Aorta (tissue), 5 donors: ENCODE measurements at regions not wholly inside any gene's neighbourhood (a gene's known extent, or its start where the extent isn't known, plus 50 kb on each side); places are given as distances from the start of the nearest gene placed in this dataset.

Source experiments
- ATAC-seq: fragments of 200-7000 bp; cut with Tn5 transposase; one replicate; pipeline ENCODE4 v1.9.1; 2022; ENCODE audit warnings: moderate library complexity; ENCODE audit not compliant: low FRiP score
- DNase-seq, 2 donors: peaks; one replicate each; pipeline ENCODE4 v3.0.0-alpha.2; 2020
- H3K27ac ChIP-seq, 2 donors: one replicate each; pipeline ENCODE4 v1.5.1; 2013; ENCODE audit warnings: low read length in 2 of 2, mild to moderate bottlenecking in 2 of 2, moderate library complexity in 2 of 2, control low read depth in 1 of 2, inconsistent platforms in 1 of 2, low read depth in 1 of 2
- H3K27me3 ChIP-seq, 2 donors: one replicate each; pipeline ENCODE4 v1.6.1; 2013; ENCODE audit warnings: control low read depth in 1 of 2, low read length in 1 of 2, mild to moderate bottlenecking in 1 of 2, moderate library complexity in 1 of 2; ENCODE audit not compliant: insufficient read depth in 2 of 2, control insufficient read depth in 1 of 2
- H3K36me3 ChIP-seq, 2 donors: one replicate each; pipeline ENCODE4 v1.6.1; 2013; ENCODE audit warnings: control low read depth in 1 of 2, low read length in 1 of 2, mild to moderate bottlenecking in 1 of 2; ENCODE audit not compliant: insufficient read depth in 2 of 2, control insufficient read depth in 1 of 2
- H3K4me1 ChIP-seq, 2 donors: one replicate each; pipeline ENCODE4 v1.6.1; 2013; ENCODE audit warnings: low read length in 2 of 2, control low read depth in 1 of 2, mild to moderate bottlenecking in 1 of 2, moderate library complexity in 1 of 2; ENCODE audit not compliant: insufficient read depth in 2 of 2, control insufficient read depth in 1 of 2
- H3K4me3 ChIP-seq, 2 donors: one replicate each; pipeline ENCODE4 v1.5.1; 2013; ENCODE audit warnings: low read length in 2 of 2, control low read depth in 1 of 2, mild to moderate bottlenecking in 1 of 2
- H3K9me3 ChIP-seq: one replicate; pipeline ENCODE4 v1.6.1; 2013; ENCODE audit warnings: mild to moderate bottlenecking, low read length; ENCODE audit not compliant: control insufficient read depth
- WGBS, 2 donors: extraction: QIAGEN DNeasy Blood & Tissue Kit; methylation state at CpG; one replicate each; pipeline ENCODE4 v1.1.7; 2013; 5-methylcytosine and 5-hydroxymethylcytosine counted together
- intact Hi-C, 2 donors: fragments of 100-400 bp; cut with DNase I; formaldehyde crosslinking; loops; one replicate each; pipeline versions ENCODE4 v1.14.2 to v1.15.0; 2022
- donor health status: healthy with polysubstance abuse.
- donor health status: Bipolar disorder and iron deficiency.
- donor health status: DM: no; HTN: no; CAD: no.
- donor health status: DM: no; HTN: no; CAD: no.
- donor health status: DM: yes; HTN: yes; CAD: no.

DNA sequence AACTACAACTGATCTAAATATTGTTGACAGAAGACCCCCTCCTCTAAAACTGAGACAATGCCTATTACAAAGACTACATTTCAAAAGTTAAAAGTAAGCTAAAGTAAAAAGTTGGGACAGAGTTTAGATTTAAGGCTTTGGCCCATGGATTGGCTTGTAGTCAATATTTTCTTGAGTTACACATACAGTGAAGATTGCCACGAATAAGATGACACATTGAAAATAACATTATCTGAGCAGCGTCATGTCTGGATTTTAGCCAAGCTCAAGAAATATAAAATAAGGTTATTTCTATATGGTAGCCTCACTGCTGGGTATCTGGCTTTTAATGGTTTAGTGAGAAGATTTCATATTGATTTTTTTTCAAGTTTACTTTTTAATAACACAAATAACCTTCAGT lies 266.2 kb upstream of the LDB2 start:
- no peaks in the 10 kb centered on the region for H3K27me3 ChIP-seq
- ATAC-seq (no peak), DNase-seq (no peak)
- H3K9me3 ChIP-seq, result no peaks in the 10 kb centered on the region
- intact Hi-C loops, result loop anchor here in 1 of 2 donors (5.0 to 10.0 kb wide), 2 partner anchors 100 to 137 kb away; no protein-coding TSS in a partner anchor
- peaks cover 6 to 14% of the 10 kb centered on the region in 2 donors for H3K4me1 ChIP-seq
- H3K27ac ChIP-seq, result no peak overlapping the region
- H3K36me3 ChIP-seq, result no peaks in the 10 kb centered on the region
- H3K4me3 ChIP-seq, result no peak overlapping the region
- WGBS, 2 donors, result 17 to 22% methylated on average over 2 of the region's 2 CpGs

GRCh38 chr4:17163156-17163771 lies 264.8 kb upstream of the LDB2 start:
- ATAC-seq (no peak), DNase-seq (no peak)
- no peaks in the 10 kb centered on the region for H3K9me3 ChIP-seq
- H3K36me3 ChIP-seq, result no peaks in the 10 kb centered on the region
- no peaks in the 10 kb centered on the region for H3K27me3 ChIP-seq
- no peak overlapping the region for H3K4me3 ChIP-seq
- H3K4me1 ChIP-seq, result peaks cover 3 to 14% of the 10 kb centered on the region in 2 donors
- H3K27ac ChIP-seq, result no peak overlapping the region
- WGBS, 2 donors, result 93% methylated on average over 3 of the region's 3 CpGs
- intact Hi-C loops, result loop anchor here in 1 of 2 donors (10.0 kb wide), 1 partner anchor 98 kb away; no protein-coding TSS in a partner anchor

GRCh38 chr4:17157304-17157703 lies 258.9 kb upstream of the LDB2 start:
- 78 to 81% methylated on average over 4 of the region's 4 CpGs for WGBS, 2 donors
- no peak for DNase-seq

DNA sequence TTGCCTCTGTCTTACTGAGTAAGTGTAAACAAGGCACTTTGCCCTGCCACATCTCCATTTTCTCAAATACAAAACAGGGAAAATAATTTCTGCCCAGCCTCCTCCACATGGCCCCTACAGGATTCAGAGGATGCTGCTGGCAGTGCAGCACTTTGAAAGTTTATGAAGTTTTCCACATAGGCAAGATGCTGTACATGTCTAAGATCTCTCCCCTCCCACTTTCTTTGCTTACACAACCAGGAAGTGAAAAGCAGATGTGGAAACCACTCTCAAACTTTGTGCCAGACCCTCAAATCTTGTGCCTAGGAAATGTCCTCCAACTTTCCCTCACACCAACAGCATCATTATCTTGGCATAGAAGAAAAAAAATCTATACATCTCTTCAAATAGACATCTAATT lies 257.0 kb upstream of the LDB2 start:
- no peak for ATAC-seq
- Histone ChIP-seq H3K36me3 (no peaks in the 10 kb centered on the region), H3K27ac (no peak overlapping the region), H3K27me3 (no peaks in the 10 kb centered on the region), H3K4me3 (no peak overlapping the region), H3K4me1 (no peaks in the 10 kb centered on the region), H3K9me3 (no peaks in the 10 kb centered on the region)
- DNase-seq, result no peak
- intact Hi-C loops, result no loop called here

More at GRCh38 chr4:17157304-17157703, 258.9 kb upstream of the LDB2 start:
- Histone ChIP-seq H3K4me1 (no peaks in the 10 kb centered on the region), H3K27me3 (no peaks in the 10 kb centered on the region), H3K27ac (no peak overlapping the region), H3K4me3 (no peak overlapping the region), H3K36me3 (no peaks in the 10 kb centered on the region), H3K9me3 (no peaks in the 10 kb centered on the region)
- intact Hi-C loops, result no loop called here
- no peak for ATAC-seq

GRCh38 chr4:17153572-17153971 lies 255.1 kb upstream of the LDB2 start:
- WGBS, 2 donors, result 90 to 96% methylated on average over 6 of the region's 6 CpGs
- DNase-seq (no peak), ATAC-seq (no peak)
- no peaks in the 10 kb centered on the region for H3K9me3 ChIP-seq
- no peaks in the 10 kb centered on the region for H3K4me1 ChIP-seq
- no peak overlapping the region for H3K27ac ChIP-seq
- H3K27me3 ChIP-seq, result no peaks in the 10 kb centered on the region
- intact Hi-C loops, result no loop called here
- H3K4me3 ChIP-seq, result no peak overlapping the region
- no peaks in the 10 kb centered on the region for H3K36me3 ChIP-seq

GRCh38 chr4:17152941-17153540 lies 254.6 kb upstream of the LDB2 start:
- H3K36me3 ChIP-seq, result no peaks in the 10 kb centered on the region
- H3K4me1 ChIP-seq, result no peaks in the 10 kb centered on the region
- H3K4me3 ChIP-seq, result no peak overlapping the region
- no peaks in the 10 kb centered on the region for H3K27me3 ChIP-seq
- intact Hi-C loops, result no loop called here
- no peaks in the 10 kb centered on the region for H3K9me3 ChIP-seq
- DNase-seq, result no peak
- ATAC-seq, result no peak
- H3K27ac ChIP-seq, result no peak overlapping the region
- WGBS, 2 donors, result 77 to 78% methylated on average over 6 of the region's 6 CpGs

GRCh38 chr4:17142232-17142711 lies 243.8 kb upstream of the LDB2 start:
- ATAC-seq (peak; percentile 54), DNase-seq (no peak)
- Histone ChIP-seq H3K36me3 (no peaks in the 10 kb centered on the region), H3K4me3 (no peak overlapping the region), H3K9me3 (no peaks in the 10 kb centered on the region), H3K27me3 (no peaks in the 10 kb centered on the region), H3K4me1 (no peaks in the 10 kb centered on the region), H3K27ac (no peak overlapping the region)
- intact Hi-C loops, result no loop called here

DNA sequence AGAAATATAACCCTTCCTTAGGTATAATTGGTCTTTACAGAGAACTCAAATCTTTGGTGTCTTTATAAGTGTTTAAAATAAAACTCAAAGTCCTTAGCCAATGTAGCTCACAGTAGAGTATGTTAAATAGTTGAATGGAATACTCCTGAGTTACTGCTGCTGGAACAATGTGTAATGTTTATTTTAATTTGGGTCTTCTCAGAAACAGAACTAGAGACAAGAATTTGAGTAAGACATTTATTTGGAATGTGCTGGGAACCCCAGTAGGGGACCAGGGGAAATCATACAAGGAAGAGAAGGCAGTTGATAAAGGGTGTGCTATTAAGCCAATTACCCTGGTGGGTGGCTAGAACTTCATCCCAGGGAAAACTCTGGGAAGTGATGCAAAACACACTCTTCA lies 240.4 kb upstream of the LDB2 start:
- intact Hi-C loops, result no loop called here

DNA sequence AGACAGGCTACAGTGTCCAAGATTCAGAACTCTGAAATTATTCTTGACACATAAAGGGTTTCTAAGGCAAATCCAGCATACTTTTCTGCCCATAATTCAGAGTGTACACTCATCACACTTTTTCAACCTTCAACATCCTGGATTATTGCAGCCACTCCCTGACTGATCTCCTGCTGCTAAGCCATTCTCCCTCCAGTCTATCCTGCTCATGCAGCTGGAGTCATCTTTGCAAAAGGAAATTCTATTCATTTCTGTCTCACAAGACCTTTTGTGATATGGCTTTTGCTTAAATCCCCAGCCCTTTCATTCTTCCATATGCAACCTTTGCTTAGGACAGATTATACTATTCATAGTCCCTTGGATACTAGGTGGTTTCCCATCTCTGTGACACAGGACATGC lies 236.1 kb upstream of the LDB2 start:
- ATAC-seq (no peak), DNase-seq (no peak)
- H3K9me3 ChIP-seq, result no peaks in the 10 kb centered on the region
- no peak overlapping the region for H3K27ac ChIP-seq
- H3K4me1 ChIP-seq, result no peaks in the 10 kb centered on the region
- intact Hi-C loops, result no loop called here
- no peak overlapping the region for H3K4me3 ChIP-seq
- no peaks in the 10 kb centered on the region for H3K27me3 ChIP-seq
- no peaks in the 10 kb centered on the region for H3K36me3 ChIP-seq

More for the DNA sequence above, 240.4 kb upstream of the LDB2 start:
- H3K4me1 ChIP-seq, result no peaks in the 10 kb centered on the region
- H3K9me3 ChIP-seq, result no peaks in the 10 kb centered on the region
- DNase-seq, result no peak
- ATAC-seq, result no peak
- no peak overlapping the region for H3K4me3 ChIP-seq
- no peaks in the 10 kb centered on the region for H3K36me3 ChIP-seq
- H3K27ac ChIP-seq, result no peak overlapping the region
- no peaks in the 10 kb centered on the region for H3K27me3 ChIP-seq
